MCF 10A (cell line): ENCODE measurements at regions not wholly inside any gene's neighbourhood (a gene's known extent, or its start where the extent isn't known, plus 50 kb on each side); places are given as distances from the start of the nearest gene placed in this dataset.

Experiments
- BruUV-seq: library from RNA; stranded (reverse); fragments of 400-500 nt; replicated peaks from 2 replicates; lab custom pipeline; 2021; lab: Mats Ljungman, UMichigan
- CTCF ChIA-PET: fragments of 300-600 bp; sonication (Branson Sonifier 250); formaldehyde crosslinking; extraction: SDS; loops from one replicate; lab custom pipeline; 2021; ENCODE audit warnings: antibody characterized with exemption, inconsistent platforms; lab: Yijun Ruan, JAX
- POLR2A ChIA-PET: fragments of 300-600, 350-650 bp; sonication (Branson Sonifier 250); formaldehyde crosslinking; extraction: SDS; loops from one replicate; lab custom pipeline; 2020; ENCODE audit warnings: antibody characterized with exemption, inconsistent platforms; lab: Yijun Ruan, JAX
- DNase-seq: peaks from one replicate; pipeline ENCODE4 v3.0.0-alpha.2; 2018; ENCODE audit not compliant: unreplicated experiment
- H3K27ac Mint-ChIP-seq: one replicate; pipeline ENCODE4 v1.8.0; 2022; ENCODE audit warnings: mild to moderate bottlenecking, low read depth, mixed read lengths; ENCODE audit not compliant: unreplicated experiment
- H3K27me3 Mint-ChIP-seq: one replicate; pipeline ENCODE4 v1.8.0; 2022; ENCODE audit warnings: mixed read lengths; ENCODE audit not compliant: insufficient read depth, unreplicated experiment
- H3K36me3 Mint-ChIP-seq: one replicate; pipeline ENCODE4 v1.8.0; 2022; ENCODE audit warnings: mild to moderate bottlenecking, moderate library complexity, mixed read lengths; ENCODE audit not compliant: insufficient read depth, unreplicated experiment
- H3K4me1 Mint-ChIP-seq: one replicate; pipeline ENCODE4 v1.8.0; 2022; ENCODE audit warnings: mixed read lengths; ENCODE audit not compliant: insufficient read depth, unreplicated experiment
- H3K4me3 Mint-ChIP-seq: one replicate; pipeline ENCODE4 v1.8.0; 2022; ENCODE audit warnings: mild to moderate bottlenecking, moderate library complexity, mixed read lengths; ENCODE audit not compliant: unreplicated experiment
- H3K9me3 Mint-ChIP-seq: one replicate; pipeline ENCODE4 v1.8.0; 2022; ENCODE audit warnings: mixed read lengths; ENCODE audit not compliant: unreplicated experiment
- intact Hi-C: fragments of 100-400 bp; cut with micrococcal nuclease; formaldehyde crosslinking; loops from 2 replicates; pipeline ENCODE4 v1.14.1; 2022
- TF ChIP-seq, protein P1 (sequence below): fragments of 200-600 bp; IDR thresholded peaks from one replicate; pipeline ENCODE4 v1.8.0; 2022; ENCODE audit warnings: antibody characterized with exemption, mild to moderate bottlenecking; ENCODE audit not compliant: unreplicated experiment

DNA sequence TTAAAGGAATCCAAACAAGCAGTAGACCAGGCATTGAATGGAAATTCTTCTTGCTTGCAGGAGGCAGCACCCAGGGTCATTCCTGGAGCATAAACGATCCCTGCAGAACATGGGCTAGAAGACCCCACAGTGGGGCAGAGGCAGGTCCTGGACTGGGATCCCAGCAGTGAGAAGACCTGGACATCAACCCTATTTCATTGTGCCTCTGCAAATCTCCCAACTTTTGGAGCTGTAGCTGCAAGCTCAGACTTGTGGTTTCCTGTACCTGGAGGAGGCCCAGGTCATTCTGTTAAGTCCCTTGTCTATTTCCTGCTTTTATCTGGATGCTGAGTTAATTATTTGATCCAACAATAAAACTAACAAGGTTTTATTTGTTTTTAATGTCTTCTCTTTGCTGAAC, 61.7 kb downstream of the CALM1 start:
- intact Hi-C loops, result no loop called here
- Mint-ChIP-seq H3K4me1 (no peaks in the 10 kb centered on the region), H3K27me3 (peaks cover 3% of the 10 kb centered on the region), H3K4me3 (no peak overlapping the region), H3K27ac (no peak overlapping the region), H3K36me3 (no peaks in the 10 kb centered on the region), H3K9me3 (no peaks in the 10 kb centered on the region)
- TF ChIP-seq, protein P1, sequence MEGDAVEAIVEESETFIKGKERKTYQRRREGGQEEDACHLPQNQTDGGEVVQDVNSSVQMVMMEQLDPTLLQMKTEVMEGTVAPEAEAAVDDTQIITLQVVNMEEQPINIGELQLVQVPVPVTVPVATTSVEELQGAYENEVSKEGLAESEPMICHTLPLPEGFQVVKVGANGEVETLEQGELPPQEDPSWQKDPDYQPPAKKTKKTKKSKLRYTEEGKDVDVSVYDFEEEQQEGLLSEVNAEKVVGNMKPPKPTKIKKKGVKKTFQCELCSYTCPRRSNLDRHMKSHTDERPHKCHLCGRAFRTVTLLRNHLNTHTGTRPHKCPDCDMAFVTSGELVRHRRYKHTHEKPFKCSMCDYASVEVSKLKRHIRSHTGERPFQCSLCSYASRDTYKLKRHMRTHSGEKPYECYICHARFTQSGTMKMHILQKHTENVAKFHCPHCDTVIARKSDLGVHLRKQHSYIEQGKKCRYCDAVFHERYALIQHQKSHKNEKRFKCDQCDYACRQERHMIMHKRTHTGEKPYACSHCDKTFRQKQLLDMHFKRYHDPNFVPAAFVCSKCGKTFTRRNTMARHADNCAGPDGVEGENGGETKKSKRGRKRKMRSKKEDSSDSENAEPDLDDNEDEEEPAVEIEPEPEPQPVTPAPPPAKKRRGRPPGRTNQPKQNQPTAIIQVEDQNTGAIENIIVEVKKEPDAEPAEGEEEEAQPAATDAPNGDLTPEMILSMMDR, result no peak
- ChIA-PET CTCF (interaction anchor here (1.3 kb wide), 1 partner anchor 59 kb away, joined by 3 read pairs; no protein-coding TSS in a partner anchor), POLR2A (no interaction called here)
- DNase-seq, result peak; percentile 39
- BruUV-seq, result no TSS peak

DNA sequence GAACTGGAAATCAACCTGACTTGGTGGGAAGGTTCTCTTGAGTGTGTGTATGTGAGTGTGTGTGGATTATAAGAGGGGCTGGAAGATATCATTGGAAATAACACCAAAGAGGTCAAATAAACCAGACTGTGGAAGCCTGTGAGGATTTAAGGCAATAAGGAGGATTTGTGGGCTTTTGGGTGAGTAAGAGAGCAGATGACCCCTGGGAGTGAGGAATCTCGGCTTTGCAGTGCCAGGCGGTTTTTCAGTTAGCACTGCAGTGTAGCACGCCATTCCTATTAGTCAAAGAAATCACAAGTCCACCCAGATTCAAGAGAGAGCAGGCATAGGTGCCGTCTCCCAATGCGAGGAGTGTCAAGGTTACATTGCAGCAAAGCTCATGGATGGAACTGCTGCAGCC, 63.3 kb downstream of the CALM1 start:
- POLR2A ChIA-PET, result no interaction called here
- TF ChIP-seq, protein P1, result no peak
- H3K4me3 Mint-ChIP-seq, result no peak overlapping the region
- no peaks in the 10 kb centered on the region for H3K36me3 Mint-ChIP-seq
- H3K4me1 Mint-ChIP-seq, result no peaks in the 10 kb centered on the region
- H3K27ac Mint-ChIP-seq, result no peak overlapping the region
- CTCF ChIA-PET, result interaction anchor here (0.6 to 0.7 kb wide), 2 partner anchors 225 to 364 kb away, joined by 3 to 4 read pairs; no protein-coding TSS in a partner anchor
- BruUV-seq, result no TSS peak
- DNase-seq, result no peak
- H3K9me3 Mint-ChIP-seq, result no peaks in the 10 kb centered on the region
- intact Hi-C loops, result no loop called here
- peaks cover 15% of the 10 kb centered on the region for H3K27me3 Mint-ChIP-seq

DNA sequence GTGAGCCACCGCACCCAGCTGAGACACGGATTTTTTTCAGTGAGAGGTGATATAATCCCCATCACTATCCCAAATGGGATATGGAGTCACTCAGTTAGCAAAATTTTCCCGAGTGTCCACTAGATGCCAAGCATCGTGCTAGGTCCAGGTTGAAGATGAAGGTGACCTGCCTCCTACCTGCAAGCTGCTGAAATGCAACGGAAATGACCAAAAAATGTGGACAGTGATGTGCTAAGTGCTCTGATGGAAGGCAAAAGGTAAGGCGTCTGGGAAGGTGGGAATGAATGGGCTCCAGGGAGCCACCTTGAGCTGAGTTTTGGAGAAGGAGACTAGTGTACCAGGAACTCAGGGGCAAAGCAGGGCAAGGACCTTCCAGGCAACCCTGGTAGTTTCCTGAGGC, 64.6 kb downstream of the CALM1 start:
- ChIA-PET CTCF (no interaction called here), POLR2A (interaction anchor here (0.6 kb wide), 1 partner anchor 126 kb away, joined by 3 read pairs; no protein-coding TSS in a partner anchor)
- peaks cover 15% of the 10 kb centered on the region for H3K27me3 Mint-ChIP-seq
- no peaks in the 10 kb centered on the region for H3K9me3 Mint-ChIP-seq
- intact Hi-C loops, result no loop called here
- TF ChIP-seq, protein P1, result no peak
- no TSS peak for BruUV-seq
- no peaks in the 10 kb centered on the region for H3K36me3 Mint-ChIP-seq
- H3K4me3 Mint-ChIP-seq, result no peak overlapping the region
- no peaks in the 10 kb centered on the region for H3K4me1 Mint-ChIP-seq
- peak; percentile 15 for DNase-seq
- H3K27ac Mint-ChIP-seq, result no peak overlapping the region

DNA sequence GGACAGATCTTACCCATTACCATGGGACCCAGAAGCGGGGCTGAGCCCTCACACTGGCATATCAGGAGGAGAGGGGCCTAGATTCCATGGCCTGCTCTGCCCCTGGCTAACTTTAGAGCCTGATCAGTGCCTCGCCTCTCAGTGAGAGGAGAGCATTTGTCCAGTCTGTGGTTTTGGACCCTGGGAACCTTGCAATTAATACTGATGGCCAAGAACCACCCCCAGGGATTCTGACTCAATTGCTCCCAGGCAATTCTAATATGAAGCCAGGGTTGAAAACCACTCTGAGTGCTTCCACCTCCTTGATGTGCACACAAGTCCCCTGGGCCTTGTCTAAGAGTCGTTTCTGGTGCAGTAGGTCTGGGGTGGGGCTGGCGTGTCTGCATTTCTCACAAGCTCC, 67.7 kb downstream of the CALM1 start:
- Mint-ChIP-seq H3K27ac (no peak overlapping the region), H3K4me3 (no peak overlapping the region), H3K9me3 (no peaks in the 10 kb centered on the region), H3K27me3 (peaks cover 15% of the 10 kb centered on the region), H3K4me1 (no peaks in the 10 kb centered on the region), H3K36me3 (no peaks in the 10 kb centered on the region)
- no TSS peak for BruUV-seq
- DNase-seq, result no peak
- ChIA-PET POLR2A (no interaction called here), CTCF (no interaction called here)
- TF ChIP-seq, protein P1, result no peak
- intact Hi-C loops, result no loop called here
